Endothelial cell of umbilical vein (primary cell): ENCODE measurements at regions not wholly inside any gene's neighbourhood (a gene's known extent, or its start where the extent isn't known, plus 50 kb on each side); places are given as distances from the start of the nearest gene placed in this dataset.

ENCODE experiments used
- BruUV-seq: library from RNA; stranded (reverse); fragments of 400-500 nt; replicated peaks from 2 replicates; lab custom pipeline; 2021; lab: Mats Ljungman, UMichigan
- CTCF ChIA-PET: fragments of 300-600, 350-600 bp; sonication (Branson Sonifier 250); formaldehyde crosslinking; loops from one replicate; lab custom pipeline; 2021; ENCODE audit warnings: antibody characterized with exemption, inconsistent platforms; lab: Charles Lee
- POLR2A ChIA-PET: fragments of 300-600, 350-600 bp; sonication (Branson Sonifier 250); formaldehyde crosslinking; loops from one replicate; lab custom pipeline; 2021; ENCODE audit warnings: antibody characterized with exemption, inconsistent platforms; lab: Charles Lee
- DNase-seq: peaks from one replicate; pipeline ENCODE4 v3.0.0-alpha.2; 2011; ENCODE audit warnings: low read depth, low spot score
- FAIRE-seq: peaks from 2 replicates; lab custom pipeline; 2011; peaks lifted over from hg19 to GRCh38; lab: Jason Lieb, UNC
- H2AFZ ChIP-seq: 2 replicates; pipeline ENCODE4 v1.6.0; 2012; ENCODE audit warnings: low read depth, low read length, control low read depth, inconsistent platforms
- H3K27ac ChIP-seq: 2 replicates; pipeline ENCODE4 v1.5.1; 2011; ENCODE audit warnings: low read depth, mild to moderate bottlenecking, control low read depth, low read length, moderate library complexity; ENCODE audit not compliant: insufficient read depth
- H3K27me3 ChIP-seq, 2 experiments: 2 replicates each; pipeline versions ENCODE4 v1.6.0 to v1.6.1; 2011; ENCODE audit warnings: low read length in 2 of 2, mixed read lengths in 1 of 2; ENCODE audit not compliant: control insufficient read depth in 2 of 2, insufficient read depth in 2 of 2
- H3K36me3 ChIP-seq, 2 experiments: 2 replicates in 1 of 2; 3 replicates in 1 of 2; pipeline ENCODE4 v1.5.1; 2011; ENCODE audit warnings: low read length in 2 of 2, mild to moderate bottlenecking in 1 of 2, moderate library complexity in 1 of 2; ENCODE audit not compliant: control insufficient read depth in 2 of 2, insufficient read depth in 2 of 2; ENCODE audit errors: extremely low read depth in 1 of 2
- H3K4me1 ChIP-seq: 3 replicates; pipeline ENCODE4 v1.5.1; 2011; ENCODE audit warnings: mild to moderate bottlenecking, low read length; ENCODE audit not compliant: control insufficient read depth, insufficient read depth; ENCODE audit errors: extremely low read depth
- H3K4me2 ChIP-seq: 2 replicates; pipeline ENCODE4 v1.6.1; 2011; ENCODE audit warnings: low read length, control low read depth, mixed read lengths; ENCODE audit not compliant: insufficient read depth
- H3K4me3 ChIP-seq, 3 experiments: fragments of 200-600 bp in 1 of 3; sonication (generic), shearing (Covaris generic) in 1 of 3; replicated peaks in 1 of 3; 2 replicates each; pipeline ENCODE4 v1.5.1; 2011 to 2016; ENCODE audit warnings: control low read depth in 3 of 3, low read length in 3 of 3, mild to moderate bottlenecking in 2 of 3, inconsistent platforms in 1 of 3, low read depth in 1 of 3, moderate library complexity in 1 of 3; ENCODE audit not compliant: insufficient read depth in 1 of 3
- H3K79me2 ChIP-seq: 2 replicates; pipeline ENCODE4 v1.6.0; 2012; ENCODE audit warnings: low read length, inconsistent platforms; ENCODE audit not compliant: control insufficient read depth, insufficient read depth
- H3K9ac ChIP-seq: replicated peaks from 2 replicates; pipeline ENCODE3; 2011; ENCODE audit warnings: low read length, control low read depth; ENCODE audit not compliant: insufficient read depth; ENCODE audit errors: extremely low read depth
- H3K9me1 ChIP-seq: replicated peaks from 3 replicates; pipeline ENCODE4 v1.6.0; 2011; ENCODE audit warnings: mild to moderate bottlenecking, low read length; ENCODE audit not compliant: control insufficient read depth, insufficient read depth; ENCODE audit errors: extremely low read depth
- H3K9me3 ChIP-seq: replicated peaks from 2 replicates; pipeline ENCODE4 v1.5.1; 2012; ENCODE audit warnings: low read length, inconsistent platforms; ENCODE audit not compliant: control insufficient read depth, insufficient read depth
- H4K20me1 ChIP-seq: replicated peaks from 2 replicates; pipeline ENCODE3; 2011; ENCODE audit warnings: mild to moderate bottlenecking, low read length; ENCODE audit not compliant: control insufficient read depth, insufficient read depth; ENCODE audit errors: extremely low read depth
- EZH2 ChIP-seq: IDR thresholded peaks from 2 replicates; pipeline ENCODE4 v1.6.1; 2012; ENCODE audit warnings: borderline replicate concordance, low read depth, mild to moderate bottlenecking, moderate library complexity, low read length, inconsistent platforms; ENCODE audit not compliant: severe bottlenecking
- FOS ChIP-seq: IDR thresholded peaks from 2 replicates; pipeline ENCODE4 v1.6.1; 2011; ENCODE audit warnings: mild to moderate bottlenecking, low read length, moderate library complexity, borderline replicate concordance; ENCODE audit not compliant: insufficient read depth
- dilution Hi-C: fragments of 300-500 bp; cut with MboI; formaldehyde crosslinking; loops from one replicate; pipeline ENCODE4 v1.15.0; 2019; ENCODE audit warnings: low sequenced_read_pairs; ENCODE audit not compliant: extremely low pct_ligation_motif_present
- intact Hi-C: fragments of 100-400 bp; cut with micrococcal nuclease; formaldehyde crosslinking; loops from one replicate; pipeline ENCODE4 v1.10.0; 2022

GRCh38 chr4:73309211-73309610 lies 50.6 kb upstream of the ANKRD17 start:
- H3K9me1 ChIP-seq, result no peaks in the 10 kb centered on the region
- H2AFZ ChIP-seq, result no peak overlapping the region
- peaks cover 2% of the 10 kb centered on the region for H3K4me1 ChIP-seq
- no peaks in the 10 kb centered on the region for H3K79me2 ChIP-seq
- peak; percentile 50 for TF ChIP-seq FOS
- no peak for TF ChIP-seq EZH2
- dilution Hi-C loops (no loop called here), intact Hi-C loops (no loop called here)
- H3K9ac ChIP-seq, result no peak overlapping the region
- H4K20me1 ChIP-seq, result no peaks in the 10 kb centered on the region
- no peak overlapping the region for H3K4me2 ChIP-seq
- FAIRE-seq (no peak), DNase-seq (no peak)
- ChIA-PET POLR2A (no interaction called here), CTCF (interaction anchor here (0.6 to 2.8 kb wide), 4 partner anchors 137 to 825 kb away, joined by 3 to 12 read pairs (median 6); no protein-coding TSS in a partner anchor)
- no peaks in the 10 kb centered on the region for H3K36me3 ChIP-seq
- H3K27me3 ChIP-seq, result peaks cover 0 to 2% of the 10 kb centered on the region in 2 experiments
- H3K4me3 ChIP-seq, result no peak overlapping the region
- H3K9me3 ChIP-seq, result no peaks in the 10 kb centered on the region
- no TSS peak for BruUV-seq
- no peak overlapping the region for H3K27ac ChIP-seq
